GM18498 (cell line): ENCODE measurements at regions not wholly inside any gene's neighbourhood (a gene's known extent, or its start where the extent isn't known, plus 50 kb on each side); places are given as distances from the start of the nearest gene placed in this dataset.
"Not testable (repeated sequence)": the region's sequence is repeated elsewhere in the genome, so short reads cannot be mapped to it uniquely, and the experiment has no call there.

ENCODE experiments used
- ATAC-seq: cut with Tn5 transposase; IDR thresholded peaks from one replicate; pipeline ENCODE4 v1.9.1; 2021; ENCODE audit warnings: mild to moderate bottlenecking, moderate library complexity; ENCODE audit not compliant: unreplicated experiment

DNA sequence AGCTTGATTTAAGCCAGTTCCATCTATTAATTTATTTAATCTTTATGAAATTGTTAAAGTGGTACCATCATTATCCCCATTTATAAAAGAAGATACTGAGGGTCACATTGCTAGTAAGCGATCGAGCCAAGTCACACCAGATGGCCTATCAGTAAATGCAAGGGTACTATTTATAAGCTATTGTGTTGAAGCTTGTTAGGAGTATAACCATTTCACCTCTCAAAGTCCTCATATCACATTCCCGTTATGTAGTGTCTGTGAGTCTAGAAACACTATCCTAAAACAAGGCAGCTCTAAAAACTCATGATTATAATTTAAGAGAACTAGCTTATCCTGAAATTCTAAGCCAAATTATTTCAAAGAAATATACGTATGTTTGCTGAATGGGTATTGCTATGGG lies 1161.8 kb downstream of the EFNA5 start:
- no peak for ATAC-seq

DNA sequence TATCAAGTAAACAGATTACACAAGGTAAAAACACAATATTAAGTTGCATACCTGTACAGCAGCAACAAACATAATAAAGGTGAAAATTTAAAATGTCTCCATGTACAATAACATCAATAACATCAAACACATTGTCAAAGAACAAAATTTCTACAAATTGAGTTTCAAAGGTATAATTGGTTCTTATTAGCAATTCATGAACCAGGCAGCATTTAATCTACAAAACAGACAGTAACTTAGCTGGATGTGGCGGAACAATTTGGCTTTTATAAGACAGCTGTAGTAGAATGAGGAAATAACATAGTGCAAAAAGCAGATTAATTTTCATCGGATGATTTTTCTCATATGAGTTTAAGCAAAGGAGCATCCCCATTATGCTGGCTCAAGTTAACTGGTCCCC lies 1176.8 kb downstream of the EFNA5 start:
- no peak for ATAC-seq

DNA sequence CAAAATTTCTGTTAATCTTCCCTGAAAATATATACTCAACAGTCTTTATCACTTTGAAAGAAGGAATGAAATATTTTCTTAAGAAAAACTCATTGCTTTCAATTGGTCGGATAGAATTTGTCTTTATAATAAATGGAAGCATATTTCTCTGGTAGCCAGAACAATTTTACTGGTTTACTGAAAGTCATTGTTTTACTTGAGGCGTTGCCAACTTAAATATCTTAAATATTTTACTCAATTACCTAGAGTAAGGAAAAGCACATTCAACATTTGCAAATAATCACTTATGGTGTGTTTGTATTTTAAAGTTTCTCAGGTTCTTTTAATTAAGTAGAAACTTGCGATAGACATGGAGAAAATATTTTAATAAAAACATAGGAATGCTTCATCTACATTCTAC lies 1181.7 kb downstream of the EFNA5 start:
- ATAC-seq, result no peak

DNA sequence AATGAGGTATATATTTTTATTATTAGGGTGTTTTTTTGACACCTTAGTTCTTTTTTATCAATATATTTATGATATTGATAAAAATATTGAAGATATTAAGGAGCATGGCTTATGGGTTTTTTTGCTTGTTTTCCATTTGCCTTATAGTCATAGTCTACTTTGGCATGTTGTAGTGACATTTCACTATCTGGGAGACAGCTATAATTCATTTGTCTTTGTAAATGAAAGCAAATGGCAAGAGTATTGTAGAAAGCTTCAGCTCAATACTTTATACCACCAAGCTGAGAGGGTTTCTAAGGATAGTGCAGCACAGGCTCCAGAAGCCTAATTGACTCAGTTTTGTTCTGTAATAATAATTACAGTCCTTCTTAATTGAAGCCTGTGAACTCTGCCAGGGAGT lies 1182.3 kb downstream of the EFNA5 start:
- no peak for ATAC-seq

DNA sequence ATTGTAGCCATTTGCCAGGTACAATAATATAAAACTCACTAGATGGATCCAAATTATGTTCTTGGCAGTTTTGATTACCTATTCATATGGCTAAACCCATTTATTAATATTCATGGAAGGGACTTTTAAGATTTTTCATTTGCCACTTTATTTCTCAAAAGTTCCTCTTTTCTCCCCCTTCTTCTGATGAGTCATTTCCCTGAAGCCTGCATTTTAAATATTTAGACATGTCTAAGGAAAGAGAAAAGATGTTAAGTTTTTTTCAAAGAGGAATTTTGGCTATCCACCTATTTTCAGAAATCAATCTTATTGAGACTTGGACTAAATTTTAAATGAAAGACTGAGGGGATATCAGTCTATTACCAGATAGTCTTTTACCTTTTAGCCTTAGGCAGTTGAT lies 1189.4 kb downstream of the EFNA5 start:
- no peak for ATAC-seq

DNA sequence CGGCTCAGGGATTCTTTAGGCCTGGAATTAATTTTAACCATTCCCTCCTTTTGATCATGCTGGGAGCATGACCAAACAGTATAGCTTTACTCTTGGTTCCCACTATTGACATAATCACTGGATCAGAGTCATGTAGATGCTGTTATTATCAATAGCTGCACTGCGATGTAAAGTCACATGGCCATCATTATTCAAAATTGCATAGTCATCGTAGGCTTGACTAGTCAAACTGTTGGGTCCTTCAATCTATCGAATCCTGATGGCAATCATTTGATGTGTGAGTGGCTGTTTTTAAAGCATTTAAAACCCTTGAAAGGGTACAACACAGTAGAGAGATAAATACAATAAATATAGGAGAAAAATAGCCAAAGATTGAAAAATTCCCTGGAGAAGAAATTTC lies 1194.1 kb downstream of the EFNA5 start:
- ATAC-seq, result no peak

DNA sequence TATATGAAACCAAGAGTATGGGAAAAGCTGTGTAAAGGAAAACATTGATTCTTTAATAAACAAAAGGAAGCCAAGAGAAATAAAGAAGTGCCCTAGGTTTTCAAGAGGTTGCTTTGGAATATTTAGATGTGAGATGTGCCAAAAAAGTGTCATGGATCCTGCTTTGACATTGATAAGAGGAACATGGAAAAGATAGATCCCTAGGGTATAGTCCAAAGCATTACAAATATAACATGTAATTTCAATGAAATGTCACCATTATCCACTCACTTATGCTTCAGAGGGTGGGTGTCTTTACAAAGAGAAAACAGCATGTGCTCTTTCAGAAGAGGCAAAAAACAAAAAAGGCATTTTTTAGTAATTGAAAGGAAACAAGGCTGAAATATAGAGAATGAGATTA lies 1196.7 kb downstream of the EFNA5 start:
- no peak for ATAC-seq

DNA sequence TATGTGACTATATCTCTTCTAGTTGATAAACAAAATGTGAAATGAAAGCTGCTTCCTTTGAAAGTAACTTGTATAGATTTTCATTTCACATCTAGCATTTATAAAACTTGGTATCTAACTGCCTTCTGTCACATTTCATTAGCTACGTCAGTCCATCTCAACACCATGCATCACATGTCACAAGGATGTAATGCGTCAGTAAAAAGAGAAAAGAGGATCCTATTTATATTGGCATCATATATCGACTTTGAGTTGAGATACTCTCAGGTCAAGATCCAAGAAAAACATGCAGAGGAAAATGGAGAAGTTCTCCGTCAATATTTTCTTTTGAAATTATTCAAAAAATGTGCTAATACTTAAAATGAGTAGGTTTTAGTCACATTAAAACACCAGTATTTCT lies 1211.2 kb downstream of the EFNA5 start:
- no peak for ATAC-seq

DNA sequence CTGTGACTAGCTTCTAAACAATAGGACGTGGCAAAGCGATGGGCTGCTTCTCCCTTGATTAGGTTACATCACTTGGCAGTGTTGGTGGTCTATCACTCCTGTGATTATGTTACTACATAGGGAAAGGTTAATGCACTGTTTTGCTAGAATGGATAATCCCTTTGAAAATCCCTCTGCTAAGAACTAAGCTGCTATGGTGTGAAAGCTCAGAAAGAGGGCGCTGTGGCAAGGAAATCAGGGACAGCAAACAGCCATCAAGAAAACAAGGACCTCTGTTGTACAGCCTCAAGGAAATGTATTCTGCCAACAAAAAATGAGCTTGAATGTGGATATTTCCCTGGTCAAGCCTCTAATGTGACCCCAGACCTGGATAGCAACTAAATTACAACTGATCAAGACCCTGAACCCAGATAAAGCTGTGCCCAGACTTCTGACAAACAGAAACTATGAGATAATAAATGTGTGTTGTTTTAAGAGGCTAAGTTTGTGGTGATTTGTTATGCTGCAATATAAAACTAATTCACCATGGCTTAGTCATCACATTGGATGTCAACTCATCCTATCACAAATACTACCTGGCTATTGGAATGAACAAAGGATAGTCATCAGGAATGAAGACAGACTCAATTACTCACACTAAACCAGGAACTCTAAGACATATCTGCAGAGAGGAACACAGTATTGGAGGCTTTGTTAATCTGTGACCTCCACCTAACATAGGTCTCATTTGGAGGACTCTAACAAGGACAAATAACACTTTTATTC lies 1215.9 kb downstream of the EFNA5 start:
- no peak for ATAC-seq

DNA sequence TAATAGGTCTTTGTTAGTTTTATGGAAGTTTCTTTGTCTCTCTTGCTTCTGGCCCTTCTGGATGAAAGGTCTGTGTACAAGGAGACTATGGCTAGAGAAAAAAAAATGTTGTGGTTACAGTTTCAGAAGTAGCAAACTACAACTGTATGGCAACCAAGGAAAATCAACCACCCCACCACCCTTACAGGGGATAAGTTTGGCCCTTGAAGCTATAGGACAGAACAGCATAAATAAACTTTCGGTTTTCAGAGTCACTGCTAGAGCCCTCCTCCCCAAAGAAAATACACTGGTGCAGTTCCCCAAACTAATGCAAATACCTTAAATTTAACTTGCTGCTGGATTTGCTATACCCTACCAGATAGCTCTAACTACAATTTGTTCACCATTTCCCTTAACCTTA lies 1216.7 kb downstream of the EFNA5 start:
- no peak for ATAC-seq

DNA sequence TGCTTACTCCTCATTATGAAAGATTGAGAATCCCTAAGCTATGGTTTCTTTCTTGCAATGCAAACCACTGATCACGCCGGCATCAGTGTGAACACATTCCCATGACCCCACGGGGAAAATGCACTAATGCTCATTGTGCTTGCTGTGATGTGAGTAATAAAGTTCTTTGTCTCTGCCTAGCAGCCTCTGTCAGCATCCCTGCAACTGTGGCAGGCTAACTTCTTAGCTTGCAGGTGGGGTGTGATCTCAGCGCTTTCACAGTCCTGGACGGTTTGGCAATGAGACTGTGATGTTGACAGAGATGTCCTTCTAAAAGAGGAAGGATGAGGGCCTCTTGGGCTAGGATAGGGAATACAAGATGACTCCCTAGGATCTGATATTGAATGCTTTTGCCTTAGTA lies 1218.7 kb downstream of the EFNA5 start:
- no peak for ATAC-seq

DNA sequence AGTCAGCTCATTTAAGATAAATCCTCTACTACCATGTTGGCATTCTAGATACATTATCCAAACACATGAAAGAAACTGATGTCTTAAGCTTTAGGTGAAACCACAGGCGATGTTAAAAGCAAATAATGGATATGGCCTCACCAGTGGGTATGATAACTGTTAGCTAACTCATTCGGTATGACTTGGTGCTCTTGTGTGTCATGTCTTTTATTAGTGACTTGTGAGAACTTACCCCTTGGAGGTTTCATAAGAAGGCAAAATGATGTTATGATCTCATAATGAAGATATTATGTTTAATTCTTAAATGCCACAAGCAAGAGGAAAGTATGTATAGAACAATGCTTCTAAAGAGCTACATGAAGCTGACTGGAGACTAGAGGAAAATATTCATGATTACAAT lies 1227.0 kb downstream of the EFNA5 start:
- ATAC-seq, result no peak

DNA sequence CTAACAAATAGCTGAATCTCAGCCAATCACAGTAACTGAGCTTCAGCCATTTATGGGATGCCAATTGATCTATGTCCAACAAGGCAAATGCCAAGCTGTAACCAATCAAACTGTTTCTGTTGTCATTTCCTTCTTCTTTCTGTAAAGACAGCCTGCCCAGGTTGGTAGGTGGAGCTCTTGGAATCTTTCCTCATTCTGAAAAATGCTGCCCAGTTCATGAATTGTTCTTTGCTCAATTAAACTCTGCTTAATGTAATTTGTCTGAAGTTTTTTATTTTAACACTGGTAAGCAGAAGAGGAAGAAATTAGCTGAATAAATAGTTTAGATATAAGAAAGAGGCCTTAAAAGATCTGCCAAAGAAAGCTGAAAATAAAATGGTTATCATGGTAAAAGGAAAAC lies 1235.6 kb downstream of the EFNA5 start:
- ATAC-seq, result no peak

DNA sequence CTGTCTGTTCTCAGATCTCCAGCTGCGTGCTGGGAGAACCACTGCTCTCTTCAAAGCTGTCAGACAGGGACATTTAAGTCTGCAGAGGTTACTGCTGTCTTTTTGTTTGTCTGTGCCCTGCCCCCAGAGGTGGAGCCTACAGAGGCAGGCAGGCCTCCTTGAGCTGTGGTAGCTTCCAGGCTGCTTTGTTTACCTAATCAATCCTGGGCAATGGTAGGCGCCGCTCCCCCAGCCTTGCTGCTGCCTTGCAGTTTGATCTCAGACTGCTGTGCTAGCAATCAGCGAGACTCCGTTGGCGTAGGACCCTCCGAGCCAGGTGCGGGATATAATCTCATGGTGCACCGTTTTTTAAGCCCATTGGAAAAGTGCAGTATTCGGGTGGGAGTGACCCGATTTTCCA lies 1240.0 kb downstream of the EFNA5 start:
- ATAC-seq, result not testable (repeated sequence)

DNA sequence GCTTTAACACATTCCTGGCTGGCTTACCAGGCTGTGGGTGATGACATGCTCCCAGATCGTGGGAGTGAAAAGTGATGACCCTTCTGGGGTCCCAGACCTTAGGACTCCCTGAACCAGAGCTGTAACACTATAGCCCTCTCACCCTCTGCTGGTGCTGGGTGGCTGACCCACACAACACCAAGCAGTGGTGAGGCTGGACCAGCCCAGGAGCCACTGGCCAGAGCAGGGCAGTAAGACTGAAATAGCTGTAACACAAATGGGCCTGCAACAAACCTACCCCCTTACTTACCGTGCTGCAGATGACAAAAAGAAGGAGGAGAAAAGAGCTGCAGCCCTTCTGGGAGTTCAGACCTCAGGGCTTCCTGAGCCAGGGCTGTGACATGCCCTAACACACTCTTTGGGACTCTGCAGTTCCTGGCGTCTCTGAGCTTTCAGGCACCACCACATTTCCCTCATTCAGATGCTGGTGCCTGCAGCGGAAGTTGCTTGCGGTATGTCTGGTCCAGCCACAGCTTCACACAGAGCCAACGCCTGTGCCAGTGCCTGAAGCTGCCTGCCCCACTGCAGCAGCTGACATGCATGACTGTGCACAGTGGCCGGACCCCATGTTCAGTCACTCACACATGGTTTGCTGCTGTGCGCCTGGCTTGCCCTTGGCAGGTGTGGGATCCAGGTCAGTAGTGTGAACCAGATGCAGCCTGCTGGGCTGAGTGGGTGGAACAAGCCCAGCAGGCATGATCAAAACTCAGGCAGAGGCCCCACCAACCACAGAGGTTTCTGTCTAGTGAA lies 1247.4 kb downstream of the EFNA5 start:
- ATAC-seq, result no peak

DNA sequence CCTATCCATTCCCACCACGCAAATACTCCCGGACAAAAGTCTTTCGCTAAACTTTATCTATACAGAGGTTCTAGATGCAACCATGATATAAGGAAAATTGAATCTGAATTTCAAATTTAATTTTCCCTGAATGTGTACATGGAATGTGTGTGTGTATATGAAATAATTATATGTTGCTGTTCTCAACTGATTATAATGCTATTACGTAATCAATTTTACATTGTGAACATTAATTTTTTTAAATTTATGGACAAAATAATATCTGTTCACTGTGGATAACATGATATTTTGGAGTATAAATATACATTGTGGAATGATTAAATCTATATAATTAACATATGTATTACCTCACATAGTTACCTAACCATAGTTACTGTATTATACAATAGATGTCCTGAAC lies 1250.6 kb downstream of the EFNA5 start:
- ATAC-seq, result no peak

DNA sequence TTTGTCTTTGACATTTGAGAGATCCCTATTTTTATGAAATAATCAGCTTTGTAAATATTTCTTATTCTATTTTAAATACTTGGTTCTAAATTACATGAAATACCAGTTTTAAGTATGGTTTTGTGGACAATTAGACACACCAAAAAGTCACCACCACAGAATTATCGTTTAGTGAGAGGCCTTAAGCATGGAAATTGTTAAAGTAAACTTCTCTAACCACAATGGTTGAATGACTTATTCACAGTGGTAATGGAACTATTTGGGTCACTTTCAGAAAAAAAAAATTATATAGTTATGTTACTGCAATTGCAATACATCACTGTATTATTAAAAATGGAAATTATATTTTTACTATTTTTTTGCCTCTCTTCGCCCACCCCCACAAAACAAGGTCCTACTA lies 1252.5 kb downstream of the EFNA5 start:
- ATAC-seq, result no peak

DNA sequence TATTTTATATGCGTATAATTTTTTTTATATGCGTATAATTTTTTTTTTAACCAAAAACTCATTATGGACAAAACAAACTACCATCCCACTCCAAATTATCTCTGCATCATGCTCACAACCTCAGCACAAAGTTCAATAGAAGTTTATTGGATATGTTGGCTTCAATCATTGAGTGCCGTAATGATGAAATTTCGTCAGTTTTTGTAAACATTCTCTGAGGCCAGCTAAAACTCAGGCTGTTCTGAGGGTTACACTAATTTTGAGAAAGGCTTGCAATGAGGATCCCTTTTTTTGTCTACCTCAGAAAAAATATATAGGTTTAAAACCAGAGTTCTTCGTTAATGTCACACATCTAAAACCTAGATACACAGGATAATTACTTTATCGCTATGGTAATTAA lies 1253.2 kb downstream of the EFNA5 start:
- ATAC-seq, result no peak

DNA sequence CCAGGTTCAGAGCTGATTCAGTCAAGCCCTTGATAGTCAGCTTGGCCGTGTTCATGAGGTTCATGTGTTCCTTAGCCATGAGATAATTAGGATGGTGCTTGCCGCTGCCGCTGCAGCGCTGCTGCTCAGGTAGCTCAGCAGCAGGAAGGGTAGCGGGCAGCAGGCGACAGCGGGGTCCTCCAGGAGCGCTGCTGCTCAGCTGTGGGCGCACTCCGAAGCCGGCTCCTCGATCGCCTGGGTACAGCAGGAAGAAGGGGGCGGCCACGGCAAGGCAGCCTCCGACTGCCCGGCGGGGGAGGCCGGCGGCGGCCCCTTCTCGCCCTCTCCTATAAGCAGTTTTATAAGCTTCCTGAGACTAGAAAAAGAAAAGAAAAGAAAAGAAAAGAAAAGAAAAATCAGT lies 1253.6 kb downstream of the EFNA5 start:
- ATAC-seq, result no peak

DNA sequence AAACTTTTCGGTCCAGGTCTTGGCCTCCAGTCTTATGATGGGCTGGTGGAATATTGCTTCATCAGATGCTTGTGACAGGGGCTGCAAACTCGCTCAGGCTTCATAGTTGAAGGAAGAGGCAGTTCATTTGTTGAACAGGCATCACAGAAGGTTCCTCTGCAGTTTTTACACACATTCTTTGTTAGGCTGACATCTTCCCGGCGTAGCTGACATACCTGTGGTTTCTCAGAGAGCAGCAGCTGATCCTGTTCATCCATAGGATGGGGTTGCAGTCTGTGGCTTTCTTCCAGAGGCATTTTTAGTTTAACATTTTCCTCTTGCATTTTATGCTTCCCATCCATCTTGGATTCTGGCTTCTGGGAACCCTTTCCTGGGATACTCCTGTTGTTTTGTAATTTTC lies 1255.2 kb downstream of the EFNA5 start:
- ATAC-seq, result no peak

DNA sequence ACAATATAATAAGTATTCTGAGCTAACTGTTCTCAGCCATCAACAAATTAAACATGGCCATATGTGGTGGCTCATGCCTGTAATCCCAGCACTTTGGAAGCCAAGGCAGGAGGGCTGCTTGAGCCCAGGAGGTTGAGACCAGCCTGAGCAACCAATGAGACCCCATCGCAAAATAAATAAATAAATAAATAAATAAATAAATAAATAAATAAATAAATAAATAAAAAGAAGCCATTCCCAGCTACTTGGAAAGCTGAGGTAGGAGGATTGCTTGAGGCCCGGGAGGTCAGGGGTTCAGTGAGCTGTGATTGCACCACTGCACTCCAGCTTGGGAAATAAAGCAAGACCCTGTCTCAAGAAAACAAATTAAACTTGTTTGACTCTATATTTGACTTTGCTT lies 1256.4 kb downstream of the EFNA5 start:
- no peak for ATAC-seq

DNA sequence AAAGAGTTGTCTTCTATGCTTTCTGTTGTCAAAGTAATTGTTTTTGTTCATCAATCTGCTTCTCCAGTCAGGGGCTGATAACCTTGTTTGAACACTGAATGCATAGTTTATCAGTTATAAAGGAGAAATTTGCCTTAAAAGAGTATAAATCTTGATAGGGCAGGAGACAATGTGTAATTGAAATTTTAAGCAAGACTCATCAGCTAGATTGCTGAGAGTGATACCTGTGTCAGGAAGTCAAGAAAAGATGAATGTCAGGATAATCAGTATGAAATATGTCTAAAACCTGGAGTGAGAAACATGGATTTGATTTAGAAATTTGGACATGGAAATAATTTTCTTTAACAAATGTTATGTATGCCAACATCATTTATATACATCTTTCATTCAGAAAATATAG lies 1258.1 kb downstream of the EFNA5 start:
- ATAC-seq, result no peak

DNA sequence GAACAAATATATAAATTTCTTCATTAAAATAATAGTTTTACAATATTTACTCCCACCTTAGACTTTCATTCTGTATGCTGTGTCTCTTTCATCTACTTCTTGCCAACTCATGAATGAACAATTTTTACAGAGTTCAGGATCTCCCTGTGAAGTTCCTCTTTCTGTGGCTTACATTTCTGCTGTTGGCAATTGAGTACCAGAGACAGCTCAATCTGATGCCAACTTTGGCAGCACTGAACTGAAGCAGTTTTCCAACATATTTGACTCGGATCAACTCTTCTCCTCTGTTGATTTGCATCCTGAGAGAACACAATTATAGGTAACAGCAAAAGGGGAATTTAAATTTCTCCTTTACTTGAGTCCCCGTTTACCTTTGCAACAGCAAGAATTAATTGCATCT lies 1262.2 kb downstream of the EFNA5 start:
- no peak for ATAC-seq
